Uterus (tissue), 2 donors: ENCODE measurements at regions not wholly inside any gene's neighbourhood (a gene's known extent, or its start where the extent isn't known, plus 50 kb on each side); places are given as distances from the start of the nearest gene placed in this dataset.

Source experiments
- POLR2A ChIP-seq, 2 donors: fragments of 450-650 bp; IDR thresholded peaks; one replicate each; pipeline ENCODE4 v1.6.1; 2016; ENCODE audit warnings: antibody characterized with exemption in 2 of 2, mild to moderate bottlenecking in 1 of 2, moderate library complexity in 1 of 2
- TF ChIP-seq, protein P1 (sequence below), 4 experiments: fragments of 200-600 bp in 2 of 4; fragments of 450-650 bp in 2 of 4; sonication (generic) in 2 of 4; IDR thresholded peaks; one replicate each; pipeline ENCODE4 v1.5.1; 2016 to 2019; ENCODE audit warnings: antibody characterized with exemption in 4 of 4, mild to moderate bottlenecking in 2 of 4, moderate library complexity in 1 of 4

DNA sequence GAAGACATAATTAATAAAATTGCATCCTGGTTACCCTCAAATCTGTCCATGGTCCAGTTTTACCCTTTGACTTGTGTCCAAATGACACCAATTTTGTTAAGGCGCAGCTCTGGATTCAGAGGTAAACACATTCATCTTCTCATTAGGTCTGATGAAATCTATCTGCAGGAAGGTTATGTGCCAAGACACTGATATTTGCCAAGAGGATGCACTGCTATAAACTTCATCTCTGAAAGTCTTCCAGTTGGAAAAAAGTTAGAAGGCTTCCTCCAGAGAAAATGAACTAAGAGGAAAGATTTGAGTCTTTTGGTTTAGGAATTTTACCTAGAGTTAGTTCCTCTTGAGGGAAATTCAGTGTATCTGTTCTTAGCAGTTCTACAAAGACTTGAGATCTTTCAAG lies 717.8 kb downstream of the DTWD2 start:
- TF ChIP-seq, protein P1, sequence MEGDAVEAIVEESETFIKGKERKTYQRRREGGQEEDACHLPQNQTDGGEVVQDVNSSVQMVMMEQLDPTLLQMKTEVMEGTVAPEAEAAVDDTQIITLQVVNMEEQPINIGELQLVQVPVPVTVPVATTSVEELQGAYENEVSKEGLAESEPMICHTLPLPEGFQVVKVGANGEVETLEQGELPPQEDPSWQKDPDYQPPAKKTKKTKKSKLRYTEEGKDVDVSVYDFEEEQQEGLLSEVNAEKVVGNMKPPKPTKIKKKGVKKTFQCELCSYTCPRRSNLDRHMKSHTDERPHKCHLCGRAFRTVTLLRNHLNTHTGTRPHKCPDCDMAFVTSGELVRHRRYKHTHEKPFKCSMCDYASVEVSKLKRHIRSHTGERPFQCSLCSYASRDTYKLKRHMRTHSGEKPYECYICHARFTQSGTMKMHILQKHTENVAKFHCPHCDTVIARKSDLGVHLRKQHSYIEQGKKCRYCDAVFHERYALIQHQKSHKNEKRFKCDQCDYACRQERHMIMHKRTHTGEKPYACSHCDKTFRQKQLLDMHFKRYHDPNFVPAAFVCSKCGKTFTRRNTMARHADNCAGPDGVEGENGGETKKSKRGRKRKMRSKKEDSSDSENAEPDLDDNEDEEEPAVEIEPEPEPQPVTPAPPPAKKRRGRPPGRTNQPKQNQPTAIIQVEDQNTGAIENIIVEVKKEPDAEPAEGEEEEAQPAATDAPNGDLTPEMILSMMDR (IDR thresholded peaks at IDR 0.05): no peak
- TF ChIP-seq POLR2A (IDR thresholded peaks at IDR 0.05): no peak
